ENCODE measurements at regions not wholly inside any gene's neighbourhood (a gene's known extent, or its start where the extent isn't known, plus 50 kb on each side); places are given as distances from the start of the nearest gene placed in this dataset.

DNA sequence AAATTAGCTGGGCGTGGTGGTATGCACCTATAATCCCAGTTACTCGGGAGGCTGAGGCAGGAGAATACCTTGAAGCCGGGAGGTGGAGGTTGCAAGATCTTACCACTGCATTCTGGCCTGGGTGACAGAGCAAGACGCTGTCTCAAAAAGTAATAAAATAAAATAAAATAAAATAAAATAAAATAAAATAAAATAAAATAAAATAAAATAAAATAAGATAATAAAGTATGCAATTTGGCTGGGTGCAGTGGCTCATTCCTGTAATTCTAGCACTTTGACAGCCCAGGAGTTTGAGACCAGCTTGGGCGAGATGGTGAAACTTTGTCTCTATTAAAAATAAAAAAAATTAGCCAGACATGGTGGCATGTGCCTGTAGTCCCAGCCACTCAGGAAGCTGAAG lies 85.6 kb upstream of the XPO1 start:
- Histone ChIP-seq H3K9me3 (no peaks in the 10 kb centered on the region), H3K27me3 (no peaks in the 10 kb centered on the region), H3K36me3 (no peaks in the 10 kb centered on the region), H3K27ac (no peak overlapping the region), H3K4me3 (no peak overlapping the region), H3K4me1 (no peaks in the 10 kb centered on the region), H3K9ac (ENCODE audit: low read depth in 2 of 2, low read length in 2 of 2) (no peak overlapping the region)
- DNase-seq = no peak
- TF ChIP-seq, protein P1, sequence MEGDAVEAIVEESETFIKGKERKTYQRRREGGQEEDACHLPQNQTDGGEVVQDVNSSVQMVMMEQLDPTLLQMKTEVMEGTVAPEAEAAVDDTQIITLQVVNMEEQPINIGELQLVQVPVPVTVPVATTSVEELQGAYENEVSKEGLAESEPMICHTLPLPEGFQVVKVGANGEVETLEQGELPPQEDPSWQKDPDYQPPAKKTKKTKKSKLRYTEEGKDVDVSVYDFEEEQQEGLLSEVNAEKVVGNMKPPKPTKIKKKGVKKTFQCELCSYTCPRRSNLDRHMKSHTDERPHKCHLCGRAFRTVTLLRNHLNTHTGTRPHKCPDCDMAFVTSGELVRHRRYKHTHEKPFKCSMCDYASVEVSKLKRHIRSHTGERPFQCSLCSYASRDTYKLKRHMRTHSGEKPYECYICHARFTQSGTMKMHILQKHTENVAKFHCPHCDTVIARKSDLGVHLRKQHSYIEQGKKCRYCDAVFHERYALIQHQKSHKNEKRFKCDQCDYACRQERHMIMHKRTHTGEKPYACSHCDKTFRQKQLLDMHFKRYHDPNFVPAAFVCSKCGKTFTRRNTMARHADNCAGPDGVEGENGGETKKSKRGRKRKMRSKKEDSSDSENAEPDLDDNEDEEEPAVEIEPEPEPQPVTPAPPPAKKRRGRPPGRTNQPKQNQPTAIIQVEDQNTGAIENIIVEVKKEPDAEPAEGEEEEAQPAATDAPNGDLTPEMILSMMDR (IDR thresholded peaks at IDR 0.05) = no peak
- intact Hi-C loops (cut with DNase I) = no loop called here

DNA sequence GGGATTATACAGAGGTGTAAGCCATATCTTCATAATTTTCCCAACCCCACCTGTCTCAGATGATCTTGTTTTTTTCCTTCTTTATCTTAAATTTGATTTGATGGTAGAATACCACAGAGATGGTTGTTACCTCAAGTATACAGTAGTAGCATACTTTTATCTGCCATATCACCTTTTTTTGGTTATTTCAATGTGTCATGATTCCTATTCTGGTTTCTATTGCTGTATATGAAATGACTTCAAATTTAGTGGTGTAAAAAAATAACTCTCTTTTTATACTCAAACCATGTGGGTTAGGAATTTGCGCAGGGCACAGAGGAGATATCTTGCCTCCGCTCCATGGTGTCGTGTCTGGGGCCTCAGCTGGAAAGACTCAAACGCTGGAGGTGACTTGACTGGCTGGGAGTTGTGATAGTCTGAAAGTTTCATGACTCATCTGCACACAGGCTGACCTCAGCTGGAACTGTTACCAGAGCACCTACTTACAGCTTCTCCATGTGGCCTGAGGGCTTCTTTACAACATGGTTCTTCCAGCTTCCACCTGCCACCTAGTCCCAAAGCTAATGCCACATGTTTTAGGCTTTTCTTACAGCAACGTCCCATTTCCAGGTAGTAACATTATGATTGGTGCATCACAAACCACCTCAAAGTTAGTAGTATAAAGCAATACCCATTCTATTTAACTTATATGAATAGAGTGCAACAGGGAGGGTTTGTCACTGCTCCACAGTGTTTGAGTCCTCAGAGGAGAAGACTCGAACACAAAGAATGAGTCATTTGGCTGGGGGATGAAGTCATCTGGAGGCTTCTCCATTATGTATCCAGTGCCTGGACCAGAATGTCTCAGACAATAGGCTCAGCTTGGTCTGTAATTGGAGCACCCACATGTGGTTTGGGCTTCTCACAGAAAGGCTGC lies 82.3 kb upstream of the XPO1 start:
- Histone ChIP-seq H3K9ac (ENCODE audit: low read depth in 2 of 2, low read length in 2 of 2) (no peak overlapping the region), H3K4me1 (no peaks in the 10 kb centered on the region), H3K27me3 (no peaks in the 10 kb centered on the region), H3K27ac (no peak overlapping the region), H3K9me3 (no peaks in the 10 kb centered on the region), H3K4me3 (no peak overlapping the region), H3K36me3 (no peaks in the 10 kb centered on the region)
- DNase-seq = no peak
- TF ChIP-seq, protein P1 (IDR thresholded peaks at IDR 0.05) = no peak
- intact Hi-C loops (cut with DNase I) = no loop called here

DNA sequence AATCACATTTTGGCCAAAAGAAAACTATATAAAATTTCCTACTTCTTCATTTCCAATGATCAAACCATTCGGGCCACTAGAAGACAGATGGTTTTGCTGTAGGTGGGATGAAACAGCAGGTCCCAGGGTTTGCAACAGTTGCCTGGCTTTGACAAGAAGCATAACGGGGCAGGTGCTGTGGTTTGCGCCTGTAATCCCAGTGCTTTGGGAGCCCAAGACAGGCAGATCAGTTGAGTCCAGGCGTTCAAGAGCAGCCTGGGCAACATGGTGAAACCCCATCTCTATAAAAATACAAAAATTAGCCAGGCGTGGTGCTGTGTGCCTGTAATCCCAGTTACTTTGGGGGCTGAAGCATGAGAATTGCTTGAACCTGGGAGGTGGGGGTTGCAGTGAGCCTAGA lies 81.4 kb upstream of the XPO1 start:
- H3K27ac ChIP-seq = no peak overlapping the region
- intact Hi-C loops (cut with DNase I) = no loop called here
- no peaks in the 10 kb centered on the region for H3K36me3 ChIP-seq
- no peaks in the 10 kb centered on the region for H3K4me1 ChIP-seq
- no peak overlapping the region for H3K9ac ChIP-seq (ENCODE audit: low read depth in 2 of 2, low read length in 2 of 2)
- no peak overlapping the region for H3K4me3 ChIP-seq
- TF ChIP-seq, protein P1 (IDR thresholded peaks at IDR 0.05) = no peak
- H3K9me3 ChIP-seq = no peaks in the 10 kb centered on the region
- H3K27me3 ChIP-seq = no peaks in the 10 kb centered on the region
- DNase-seq = no peak

DNA sequence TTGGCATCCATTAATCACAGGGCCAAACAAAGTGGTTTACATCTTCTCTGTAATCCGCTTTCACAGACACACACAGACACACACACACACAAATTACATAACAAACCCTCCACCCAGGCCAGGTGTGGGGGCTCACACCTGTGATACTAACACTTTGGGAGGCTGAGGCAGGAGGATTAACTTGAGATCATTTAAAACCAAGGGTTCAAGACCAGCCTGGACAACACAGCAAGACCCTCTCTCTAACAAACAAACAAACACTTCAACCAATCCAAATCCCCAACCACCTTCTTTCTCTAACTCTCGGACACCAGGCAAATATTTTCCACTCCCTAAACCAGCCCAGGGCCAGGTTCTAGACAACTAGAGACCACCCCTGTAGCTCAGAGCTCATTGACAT lies 79.5 kb upstream of the XPO1 start:
- Histone ChIP-seq H3K9me3 (no peaks in the 10 kb centered on the region), H3K9ac (ENCODE audit: low read depth in 2 of 2, low read length in 2 of 2) (no peak overlapping the region), H3K27ac (no peak overlapping the region), H3K4me1 (no peaks in the 10 kb centered on the region), H3K4me3 (no peak overlapping the region), H3K27me3 (no peaks in the 10 kb centered on the region), H3K36me3 (no peaks in the 10 kb centered on the region)
- DNase-seq = no peak
- intact Hi-C loops (cut with DNase I) = no loop called here
- TF ChIP-seq, protein P1 (IDR thresholded peaks at IDR 0.05) = no peak

DNA sequence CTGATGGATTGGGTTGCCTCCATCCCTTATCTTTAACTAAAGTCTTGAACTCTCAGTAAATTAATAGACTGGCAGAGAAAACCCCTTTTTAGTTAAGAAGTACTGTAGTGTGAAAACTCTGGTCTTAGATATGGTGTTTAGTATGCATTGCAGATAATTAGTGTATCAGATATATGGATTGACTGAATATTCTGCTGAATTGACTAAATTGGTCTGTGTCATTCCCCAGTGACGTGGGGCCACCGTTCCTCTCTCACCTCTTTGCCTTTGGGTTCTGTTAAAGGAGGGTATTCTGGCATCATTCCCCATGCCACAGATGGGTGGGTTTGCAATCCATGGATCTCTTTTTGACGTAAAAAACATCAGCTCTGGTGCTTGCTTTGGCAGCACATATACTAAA lies 67.1 kb upstream of the XPO1 start:
- Histone ChIP-seq H3K9me3 (no peaks in the 10 kb centered on the region), H3K9ac (ENCODE audit: low read depth in 2 of 2, low read length in 2 of 2) (no peak overlapping the region), H3K4me1 (no peaks in the 10 kb centered on the region), H3K4me3 (no peak overlapping the region), H3K27ac (no peak overlapping the region), H3K27me3 (no peaks in the 10 kb centered on the region), H3K36me3 (no peaks in the 10 kb centered on the region)
- intact Hi-C loops (cut with DNase I) = no loop called here
- TF ChIP-seq, protein P1 (IDR thresholded peaks at IDR 0.05) = no peak
- DNase-seq = no peak
